SK-N-MC (cell line): ENCODE measurements at regions not wholly inside any gene's neighbourhood (a gene's known extent, or its start where the extent isn't known, plus 50 kb on each side); places are given as distances from the start of the nearest gene placed in this dataset.

Source experiments
- EZH2 ChIP-seq: fragments of 200-600 bp; sonication (generic); IDR thresholded peaks from one replicate; pipeline ENCODE4 v1.6.1; 2017; ENCODE audit warnings: antibody characterized with exemption
- POLR2AphosphoS5 ChIP-seq: IDR thresholded peaks from 2 replicates; pipeline ENCODE4 v1.6.1; 2012; ENCODE audit warnings: mild to moderate bottlenecking, low read depth, low read length, borderline replicate concordance

DNA sequence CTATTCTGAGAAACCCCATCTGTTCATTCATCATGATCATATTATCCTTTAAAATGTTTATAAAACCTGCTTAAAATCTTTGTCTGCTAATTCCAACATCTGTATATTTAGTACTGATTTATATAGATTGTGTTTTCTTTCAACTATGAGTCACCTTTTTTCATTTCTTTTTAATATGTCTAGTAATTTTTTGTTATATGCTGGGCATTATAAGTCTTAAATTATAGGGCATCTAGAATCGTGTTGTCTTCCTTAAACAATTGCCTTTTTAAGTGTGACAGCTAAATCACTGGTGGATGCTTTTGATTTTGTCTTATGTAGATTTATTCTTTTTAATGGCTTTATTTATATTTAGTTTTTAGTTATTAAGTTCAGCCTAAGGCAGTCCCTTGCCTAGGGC, 323.4 kb upstream of the THRB start:
- TF ChIP-seq POLR2AphosphoS5: no peak
- TF ChIP-seq EZH2: no peak
